K562 (cell line): ENCODE measurements at regions not wholly inside any gene's neighbourhood (a gene's known extent, or its start where the extent isn't known, plus 50 kb on each side); places are given as distances from the start of the nearest gene placed in this dataset.
"Not testable (repeated sequence)": the region's sequence is repeated elsewhere in the genome, so short reads cannot be mapped to it uniquely, and the experiment has no call there.

Experiments
- ATAC-seq: fragments of 200-7000 bp; cut with Tn5 transposase; 3 replicates; pipeline ENCODE4 v1.9.1; 2020; ENCODE audit warnings: moderate library complexity
- BruUV-seq: library from RNA; stranded (reverse); fragments of 400-500 nt; replicated peaks from 2 replicates; lab custom pipeline; 2021; lab: Mats Ljungman, UMichigan
- CTCF ChIA-PET: fragments of 300-600 bp; formaldehyde crosslinking; extraction: SDS; loops from one replicate; lab custom pipeline; 2021; ENCODE audit warnings: low intra/inter-chr PET ratio; lab: Yijun Ruan, JAX
- POLR2A ChIA-PET: fragments of 300-600, 350-650 bp; sonication (Branson Sonifier 250); formaldehyde crosslinking; extraction: SDS; loops from one replicate; lab custom pipeline; 2021; ENCODE audit warnings: antibody characterized with exemption, inconsistent platforms; lab: Yijun Ruan, JAX
- DNase-seq, 4 experiments: peaks; one replicate each; pipeline versions ENCODE4 v3.0.0 to v3.0.0-alpha.2; 2011 to 2018; ENCODE audit warnings: low spot score in 3 of 4, mixed read lengths in 3 of 4; ENCODE audit errors: extremely low read depth in 1 of 4
- FAIRE-seq: peaks from 2 replicates; lab custom pipeline; 2011; peaks lifted over from hg19 to GRCh38; lab: Jason Lieb, UNC
- H2AFZ ChIP-seq: 2 replicates; pipeline ENCODE4 v1.6.0; 2011; ENCODE audit warnings: low read depth, low read length, control low read depth, inconsistent platforms
- H3K27ac ChIP-seq: fragments of 200-600 bp; 3 replicates; pipeline ENCODE4 v1.8.0; 2011; ENCODE audit warnings: low read depth, mild to moderate bottlenecking, control low read depth, inconsistent platforms, low read length, moderate library complexity, mixed read lengths; ENCODE audit errors: extremely low read depth
- H3K27me3 ChIP-seq, 2 experiments: fragments of 300-600 bp in 1 of 2; 2 replicates in 1 of 2; 3 replicates in 1 of 2; pipeline versions ENCODE4 v1.6.0 to v1.8.0; 2011; ENCODE audit warnings: inconsistent platforms in 2 of 2, low read length in 2 of 2, mild to moderate bottlenecking in 1 of 2, mixed read lengths in 1 of 2, moderate library complexity in 1 of 2; ENCODE audit not compliant: control insufficient read depth in 2 of 2, insufficient read depth in 2 of 2
- H3K36me3 ChIP-seq: fragments of 300-600 bp; 3 replicates; pipeline ENCODE4 v1.8.0; 2011; ENCODE audit warnings: mild to moderate bottlenecking, low read length, inconsistent platforms; ENCODE audit not compliant: control insufficient read depth, insufficient read depth
- H3K4me1 ChIP-seq, 2 experiments: fragments of 200-600 bp in 1 of 2; replicated peaks in 1 of 2; 2 replicates in 1 of 2; 3 replicates in 1 of 2; pipeline versions ENCODE4 v1.5.1 to v1.8.0; 2011; ENCODE audit warnings: inconsistent platforms in 2 of 2, low read length in 2 of 2, mild to moderate bottlenecking in 1 of 2, mixed read lengths in 1 of 2, moderate library complexity in 1 of 2; ENCODE audit not compliant: control insufficient read depth in 2 of 2, insufficient read depth in 2 of 2
- H3K4me2 ChIP-seq: 2 replicates; pipeline ENCODE4 v1.6.1; 2011; ENCODE audit warnings: low read length, control low read depth, inconsistent platforms, mixed read lengths; ENCODE audit not compliant: insufficient read depth
- H3K4me3 ChIP-seq: fragments of 200-600 bp; sonication (generic), shearing (Covaris generic); 2 replicates; pipeline ENCODE4 v1.5.1; 2016; ENCODE audit warnings: control low read depth, inconsistent platforms
- H3K79me2 ChIP-seq: fragments of 200-600 bp; 3 replicates; pipeline ENCODE4 v1.8.0; 2011; ENCODE audit warnings: low read length, inconsistent platforms; ENCODE audit not compliant: control insufficient read depth, insufficient read depth
- H3K9ac ChIP-seq, 2 experiments: 2 replicates each; pipeline versions ENCODE4 v1.6.0 to v1.6.1; 2011; ENCODE audit warnings: low read depth in 2 of 2, low read length in 2 of 2, control low read depth in 1 of 2, inconsistent platforms in 1 of 2, mild to moderate bottlenecking in 1 of 2, mixed read lengths in 1 of 2; ENCODE audit not compliant: insufficient read depth in 1 of 2
- H3K9me1 ChIP-seq: one replicate; pipeline ENCODE4 v1.6.0; 2011; ENCODE audit warnings: inconsistent platforms, mild to moderate bottlenecking, low read length, moderate library complexity; ENCODE audit not compliant: control insufficient read depth, insufficient read depth
- H3K9me3 ChIP-seq: replicated peaks from 2 replicates; pipeline ENCODE4 v1.5.1; 2011; ENCODE audit warnings: low read depth, low read length, inconsistent platforms; ENCODE audit not compliant: control insufficient read depth, insufficient read depth
- H4K20me1 ChIP-seq: replicated peaks from 2 replicates; pipeline ENCODE4 v1.6.1; 2011; ENCODE audit warnings: low read length, inconsistent platforms, mixed read lengths; ENCODE audit not compliant: control insufficient read depth, insufficient read depth
- EHMT2 ChIP-seq: fragments of 450-650 bp; IDR thresholded peaks from 2 replicates; pipeline ENCODE4 v1.6.1; 2018; ENCODE audit warnings: antibody characterized with exemption
- L3MBTL2 ChIP-seq: fragments of 450-650 bp; IDR thresholded peaks from 2 replicates; pipeline ENCODE4 v1.6.1; 2016; ENCODE audit warnings: mild to moderate bottlenecking, moderate library complexity
- ZNF431 ChIP-seq: sonication (generic); formaldehyde crosslinking; IDR thresholded peaks from 2 replicates; pipeline ENCODE4 v1.8.0; 2022; ENCODE audit warnings: mild to moderate bottlenecking, missing genetic modification reagents
- WGBS: fragments of 100-300 bp; shearing (Covaris generic); methylation state at CpG from one replicate; pipeline ENCODE4 v1.1.6; 2016; ENCODE audit warnings: low coverage, mixed read lengths; ENCODE audit not compliant: insufficient coverage; ENCODE audit errors: missing lambda C conversion rate; 5-methylcytosine and 5-hydroxymethylcytosine counted together
- in situ Hi-C: fragments of 300-500 bp; cut with MboI; formaldehyde crosslinking; loops from 4 replicates; pipeline ENCODE4 v1.15.0; 2018; ENCODE audit warnings: inconsistent platforms, mixed read lengths
- intact Hi-C: fragments of 100-400 bp; cut with micrococcal nuclease; formaldehyde crosslinking; loops from 2 replicates; pipeline ENCODE4 v1.14.2; 2022
- TF ChIP-seq, protein P1 (sequence below): fragments of 450-650 bp; IDR thresholded peaks from 2 replicates; pipeline ENCODE4 v1.6.1; 2016

DNA sequence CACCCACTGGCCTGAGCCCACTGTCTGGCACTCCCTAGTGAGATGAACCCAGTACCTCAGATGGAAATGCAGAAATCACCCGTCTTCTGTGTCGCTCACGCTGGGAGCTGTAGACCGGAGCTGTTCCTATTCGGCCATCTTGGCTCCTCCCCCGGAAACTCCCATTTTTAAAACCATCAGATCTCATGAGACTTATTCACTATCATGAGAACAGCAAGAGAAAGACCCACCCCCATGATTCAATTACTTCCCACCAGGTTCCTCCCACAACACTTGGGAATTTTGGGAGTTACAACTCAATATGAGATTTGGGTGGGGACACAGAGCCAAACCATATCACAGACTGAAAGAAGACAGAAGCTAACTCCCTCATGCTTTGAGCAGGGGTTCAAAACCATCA, 134.5 kb downstream of the SLC39A8 start:
- H3K36me3 ChIP-seq, H3K4me3 ChIP-seq, BruUV-seq, FAIRE-seq, in situ Hi-C loops, H3K9ac ChIP-seq, intact Hi-C loops, POLR2A ChIA-PET, H3K27ac ChIP-seq, H4K20me1 ChIP-seq, H3K9me3 ChIP-seq, H3K9me1 ChIP-seq, H3K79me2 ChIP-seq, H3K27me3 ChIP-seq, CTCF ChIA-PET, H3K4me1 ChIP-seq: not testable (repeated sequence)
- peak in 1 of 4 experiments; percentile 12 for DNase-seq
- ATAC-seq, result peak; percentile 76
- H3K4me2 ChIP-seq, result peak overlapping the region; percentile 55
- peak overlapping the region; percentile 95 for H2AFZ ChIP-seq
- WGBS, result no CpG with 5 or more reads among the region's 6 CpGs
- TF ChIP-seq, protein P1, sequence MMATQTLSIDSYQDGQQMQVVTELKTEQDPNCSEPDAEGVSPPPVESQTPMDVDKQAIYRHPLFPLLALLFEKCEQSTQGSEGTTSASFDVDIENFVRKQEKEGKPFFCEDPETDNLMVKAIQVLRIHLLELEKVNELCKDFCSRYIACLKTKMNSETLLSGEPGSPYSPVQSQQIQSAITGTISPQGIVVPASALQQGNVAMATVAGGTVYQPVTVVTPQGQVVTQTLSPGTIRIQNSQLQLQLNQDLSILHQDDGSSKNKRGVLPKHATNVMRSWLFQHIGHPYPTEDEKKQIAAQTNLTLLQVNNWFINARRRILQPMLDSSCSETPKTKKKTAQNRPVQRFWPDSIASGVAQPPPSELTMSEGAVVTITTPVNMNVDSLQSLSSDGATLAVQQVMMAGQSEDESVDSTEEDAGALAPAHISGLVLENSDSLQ, result 0 out of 2 replicates have a peak, but pooled peaks have one; percentile 6
- 0 out of 2 replicates have a peak, but pooled peaks have one; percentile 35 for TF ChIP-seq L3MBTL2
- peak; percentile 51; the same call in 1 of the 2 replicates for TF ChIP-seq EHMT2
- TF ChIP-seq, all 486 proteins: peak for 3; not testable (repeated sequence) for 483

DNA sequence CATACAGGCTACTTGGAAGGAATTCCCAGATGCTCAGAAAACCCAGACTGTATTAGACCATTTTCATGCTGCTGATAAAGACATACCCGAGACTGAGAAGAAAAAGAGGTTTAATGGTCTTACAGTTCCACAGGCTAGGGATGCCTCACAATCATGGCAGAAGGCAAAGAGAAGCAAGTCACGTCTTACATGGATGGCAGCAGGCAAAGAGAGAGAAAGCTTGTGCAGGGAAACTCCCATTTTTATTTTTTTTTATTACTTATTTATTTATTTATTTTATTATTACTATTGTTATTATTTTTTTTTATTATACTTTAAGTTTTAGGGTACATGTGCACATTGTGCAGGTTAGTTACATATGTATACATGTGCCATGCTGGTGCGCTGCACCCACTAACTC, 140.6 kb downstream of the SLC39A8 start:
- DNase-seq, H3K79me2 ChIP-seq, in situ Hi-C loops, H3K4me2 ChIP-seq, H3K9me3 ChIP-seq, H3K9ac ChIP-seq, H4K20me1 ChIP-seq, ATAC-seq, H3K27ac ChIP-seq, H3K36me3 ChIP-seq, H3K4me1 ChIP-seq, H3K9me1 ChIP-seq, intact Hi-C loops, CTCF ChIA-PET, H2AFZ ChIP-seq, BruUV-seq, POLR2A ChIA-PET, H3K27me3 ChIP-seq, FAIRE-seq, H3K4me3 ChIP-seq: not testable (repeated sequence)
- TF ChIP-seq ZNF431, result peak; percentile 90
- 0% methylated on average over 2 of the region's 3 CpGs for WGBS
